GM12878 (cell line): ENCODE measurements at regions not wholly inside any gene's neighbourhood (a gene's known extent, or its start where the extent isn't known, plus 50 kb on each side); places are given as distances from the start of the nearest gene placed in this dataset.

Experiments used
- ATAC-seq: fragments of 200-7000 bp; cut with Tn5 transposase; 3 replicates; pipeline ENCODE4 v1.9.1; 2020; ENCODE audit warnings: mild to moderate bottlenecking, moderate library complexity
- BruUV-seq: library from RNA; stranded (reverse); fragments of 400-500 nt; replicated peaks from 2 replicates; lab custom pipeline; 2021; lab: Mats Ljungman, UMichigan
- CTCF ChIA-PET: fragments of 300-600 bp; sonication (Branson Sonifier 250); formaldehyde crosslinking; extraction: SDS; loops from one replicate; lab custom pipeline; 2021; ENCODE audit warnings: inconsistent platforms; lab: Yijun Ruan, JAX
- POLR2A ChIA-PET: fragments of 350-600 bp; formaldehyde crosslinking; extraction: SDS; loops from one replicate; lab custom pipeline; 2021; ENCODE audit warnings: inconsistent platforms; lab: Charles Lee
- RAD21 ChIA-PET: fragments of 300-600 bp; sonication (Branson Sonifier 250); formaldehyde crosslinking; loops from one replicate; lab custom pipeline; 2023; ENCODE audit warnings: antibody characterized with exemption; ENCODE audit not compliant: unreplicated experiment; lab: Charles Lee
- SMC1A ChIA-PET: fragments of 300-600 bp; sonication (Branson Sonifier 250); formaldehyde crosslinking; loops from one replicate; lab custom pipeline; 2023; ENCODE audit not compliant: unreplicated experiment, uncharacterized antibody; lab: Charles Lee
- DNase-seq: peaks from one replicate; pipeline ENCODE4 v3.0.0-alpha.2; 2011; ENCODE audit warnings: low read depth, low spot score
- FAIRE-seq: peaks from 3 replicates; lab custom pipeline; 2011; peaks lifted over from hg19 to GRCh38; lab: Jason Lieb, UNC
- H2AFZ ChIP-seq: 2 replicates; pipeline ENCODE4 v1.6.0; 2011; ENCODE audit warnings: low read depth, low read length, control low read depth; ENCODE audit not compliant: control insufficient read depth
- H3K27ac ChIP-seq: 2 replicates; pipeline ENCODE4 v1.5.1; 2011; ENCODE audit warnings: control low read depth; ENCODE audit not compliant: control insufficient read depth, insufficient read depth
- H3K27me3 ChIP-seq, 2 experiments: replicated peaks in 1 of 2; 2 replicates each; pipeline versions ENCODE4 v1.6.0 to v1.6.1; 2011; ENCODE audit warnings: low read length in 1 of 2; ENCODE audit not compliant: control insufficient read depth in 2 of 2, insufficient read depth in 2 of 2
- H3K36me3 ChIP-seq, 2 experiments: 2 replicates each; pipeline ENCODE4 v1.5.1; 2011; ENCODE audit warnings: low read length in 1 of 2; ENCODE audit not compliant: control insufficient read depth in 2 of 2, insufficient read depth in 2 of 2
- H3K4me1 ChIP-seq: 2 replicates; pipeline ENCODE4 v1.6.1; 2011; ENCODE audit warnings: mild to moderate bottlenecking, low read length, moderate library complexity, mixed read lengths; ENCODE audit not compliant: control insufficient read depth, insufficient read depth
- H3K4me2 ChIP-seq: 2 replicates; pipeline ENCODE4 v1.6.0; 2011; ENCODE audit warnings: control low read depth; ENCODE audit not compliant: control insufficient read depth, insufficient read depth
- H3K4me3 ChIP-seq: fragments of 200-600 bp; sonication (generic); 2 replicates; pipeline ENCODE4 v1.5.1; 2016
- H3K79me2 ChIP-seq: 2 replicates; pipeline ENCODE4 v1.6.0; 2011; ENCODE audit warnings: low read length; ENCODE audit not compliant: control insufficient read depth, insufficient read depth
- H3K9ac ChIP-seq: 2 replicates; pipeline ENCODE4 v1.8.0; 2011; ENCODE audit warnings: low read length, control low read depth, mixed read lengths; ENCODE audit not compliant: control insufficient read depth, insufficient read depth
- H3K9me3 ChIP-seq: replicated peaks from 3 replicates; pipeline ENCODE4 v1.5.1; 2011; ENCODE audit warnings: mild to moderate bottlenecking, low read length; ENCODE audit not compliant: control insufficient read depth, insufficient read depth
- H4K20me1 ChIP-seq: 2 replicates; pipeline ENCODE4 v1.6.0; 2011; ENCODE audit not compliant: control insufficient read depth, insufficient read depth
- IRF5 ChIP-seq: fragments of 450-650 bp; IDR thresholded peaks from 2 replicates; pipeline ENCODE4 v1.6.1; 2017; ENCODE audit warnings: borderline replicate concordance
- LARP7 ChIP-seq: fragments of 450-650 bp; IDR thresholded peaks from 2 replicates; pipeline ENCODE4 v1.6.1; 2017; ENCODE audit warnings: mild to moderate bottlenecking
- MEF2B ChIP-seq: fragments of 450-650 bp; IDR thresholded peaks from 2 replicates; pipeline ENCODE4 v1.6.1; 2018; ENCODE audit warnings: mild to moderate bottlenecking, moderate library complexity; ENCODE audit not compliant: partially characterized antibody, poor library complexity, severe bottlenecking
- NR2C1 ChIP-seq: fragments of 450-650 bp; IDR thresholded peaks from 2 replicates; pipeline ENCODE4 v1.6.1; 2017; ENCODE audit warnings: antibody characterized with exemption, mild to moderate bottlenecking, moderate library complexity
- PAX8 ChIP-seq: fragments of 450-650 bp; IDR thresholded peaks from 2 replicates; pipeline ENCODE4 v1.6.1; 2017; ENCODE audit warnings: mild to moderate bottlenecking, moderate library complexity
- SUPT20H ChIP-seq: IDR thresholded peaks from 2 replicates; pipeline ENCODE4 v1.6.1; 2011; ENCODE audit warnings: low read depth, mild to moderate bottlenecking, low read length, moderate library complexity, borderline replicate concordance; ENCODE audit not compliant: control insufficient read depth
- ZBTB40 ChIP-seq: fragments of 450-650 bp; IDR thresholded peaks from 2 replicates; pipeline ENCODE4 v1.6.1; 2016; ENCODE audit warnings: mild to moderate bottlenecking, moderate library complexity, borderline replicate concordance
- WGBS: methylation state at CpG from one replicate; pipeline ENCODE4 v1.1.6; 2016; ENCODE audit warnings: low lambda C conversion rate; ENCODE audit not compliant: insufficient replicate concordance, insufficient coverage; ENCODE audit errors: missing lambda C conversion rate; 5-methylcytosine and 5-hydroxymethylcytosine counted together
- in situ Hi-C: fragments of 300-500 bp; cut with MboI; formaldehyde crosslinking; loops from 9 replicates; pipeline ENCODE4 v1.14.3; 2018; ENCODE audit warnings: mixed read lengths
- intact Hi-C: fragments of 100-400 bp; cut with micrococcal nuclease; formaldehyde crosslinking; loops from one replicate; pipeline ENCODE4 v1.14.2; 2022; ENCODE audit not compliant: unreplicated experiment
- TF ChIP-seq, protein P1 (sequence below), 3 experiments: IDR thresholded peaks in 2 of 3; conservative IDR thresholded peaks in 1 of 3; 2 replicates each; pipeline ENCODE4 v1.5.1; 2011; ENCODE audit warnings: low read depth in 3 of 3, low read length in 3 of 3, mild to moderate bottlenecking in 3 of 3, control low read depth in 2 of 3, moderate library complexity in 2 of 3, inconsistent platforms in 1 of 3, mixed read lengths in 1 of 3; ENCODE audit not compliant: control insufficient read depth in 2 of 3, insufficient read depth in 1 of 3; ENCODE audit errors: extremely low read depth in 1 of 3

DNA sequence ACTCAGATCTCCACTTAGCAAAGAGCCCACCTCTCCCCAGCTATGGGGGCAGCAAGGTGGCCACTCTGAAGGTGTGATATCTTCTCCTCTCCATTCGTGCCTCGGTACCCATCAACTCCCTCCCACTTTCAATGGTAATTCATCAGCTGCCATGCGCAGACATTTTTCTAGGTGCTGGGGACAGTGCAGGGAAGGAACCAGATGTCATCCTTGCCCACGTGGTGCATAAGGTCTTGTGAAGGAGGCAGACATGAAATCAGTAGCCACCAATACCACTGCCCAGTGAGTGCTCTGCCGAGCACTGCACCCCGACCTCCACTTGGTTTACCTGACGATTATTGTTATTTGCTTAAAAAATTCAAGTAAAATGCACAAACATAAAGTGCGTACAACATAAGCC is 76.3 kb upstream of the CSF3R start (continued):
- no peak for TF ChIP-seq ZBTB40
- no peak for TF ChIP-seq LARP7

DNA sequence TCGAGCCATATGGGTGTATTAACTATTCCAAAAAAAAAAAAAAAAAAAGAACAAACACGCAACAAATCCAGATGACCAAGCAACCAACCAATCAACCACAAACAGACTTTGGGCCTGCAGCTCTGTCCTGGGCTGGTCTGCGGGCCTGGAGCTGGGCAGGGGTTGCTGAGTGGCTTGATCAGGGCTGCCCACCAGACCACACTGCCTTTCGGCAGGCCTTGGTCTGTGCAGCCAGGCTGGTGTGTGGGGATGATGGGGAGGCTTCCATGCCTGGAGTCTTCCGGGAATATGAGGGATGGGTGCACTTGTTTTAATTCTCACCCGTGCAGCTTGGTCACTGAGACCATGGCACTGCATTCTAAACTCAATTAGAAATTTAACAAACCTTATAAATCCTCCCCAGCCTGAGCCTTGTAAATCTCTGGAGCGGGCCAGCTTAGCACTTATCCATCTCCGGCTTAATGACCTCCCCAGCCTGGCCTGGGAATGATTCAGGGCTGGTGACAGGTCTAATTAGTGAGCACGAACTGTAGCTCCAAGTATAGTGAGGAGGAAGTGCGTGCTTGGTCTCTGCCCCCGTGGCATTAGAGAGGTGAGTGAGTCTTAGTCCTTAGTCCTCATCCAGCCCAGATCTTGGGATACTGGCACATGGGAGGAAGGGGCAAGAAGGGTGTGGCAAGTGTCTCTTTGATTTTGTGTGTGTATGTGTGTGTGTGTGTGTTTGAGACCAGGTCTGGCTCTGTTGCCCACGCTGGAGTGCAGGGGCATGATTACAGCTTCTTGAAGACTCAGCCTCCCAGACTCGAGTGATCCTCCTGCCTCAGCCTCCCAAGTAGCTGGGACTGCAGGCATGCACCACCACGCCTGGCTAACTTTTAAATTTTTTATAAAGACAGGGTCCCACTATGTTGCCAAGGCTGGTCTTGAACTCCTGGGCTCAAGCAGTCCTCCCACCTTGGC is 74.6 kb upstream of the CSF3R start:
- H3K4me3 ChIP-seq, result no peak overlapping the region
- ChIA-PET POLR2A (no interaction called here), SMC1A (interaction anchor here (1.3 kb wide), 1 partner anchor 19 kb away, joined by 6 read pairs; no protein-coding TSS in a partner anchor), CTCF (interaction anchor here (1.0 to 1.3 kb wide), 5 partner anchors 8 to 41 kb away, joined by 3 to 4 read pairs (median 3); no protein-coding TSS in a partner anchor)
- in situ Hi-C loops, result no loop called here
- H3K27me3 ChIP-seq, result no peaks in the 10 kb centered on the region
- TF ChIP-seq IRF5, result no peak
- TF ChIP-seq NR2C1, result no peak
- TF ChIP-seq SUPT20H, result no peak
- no peak for TF ChIP-seq MEF2B
- TF ChIP-seq, protein P1, sequence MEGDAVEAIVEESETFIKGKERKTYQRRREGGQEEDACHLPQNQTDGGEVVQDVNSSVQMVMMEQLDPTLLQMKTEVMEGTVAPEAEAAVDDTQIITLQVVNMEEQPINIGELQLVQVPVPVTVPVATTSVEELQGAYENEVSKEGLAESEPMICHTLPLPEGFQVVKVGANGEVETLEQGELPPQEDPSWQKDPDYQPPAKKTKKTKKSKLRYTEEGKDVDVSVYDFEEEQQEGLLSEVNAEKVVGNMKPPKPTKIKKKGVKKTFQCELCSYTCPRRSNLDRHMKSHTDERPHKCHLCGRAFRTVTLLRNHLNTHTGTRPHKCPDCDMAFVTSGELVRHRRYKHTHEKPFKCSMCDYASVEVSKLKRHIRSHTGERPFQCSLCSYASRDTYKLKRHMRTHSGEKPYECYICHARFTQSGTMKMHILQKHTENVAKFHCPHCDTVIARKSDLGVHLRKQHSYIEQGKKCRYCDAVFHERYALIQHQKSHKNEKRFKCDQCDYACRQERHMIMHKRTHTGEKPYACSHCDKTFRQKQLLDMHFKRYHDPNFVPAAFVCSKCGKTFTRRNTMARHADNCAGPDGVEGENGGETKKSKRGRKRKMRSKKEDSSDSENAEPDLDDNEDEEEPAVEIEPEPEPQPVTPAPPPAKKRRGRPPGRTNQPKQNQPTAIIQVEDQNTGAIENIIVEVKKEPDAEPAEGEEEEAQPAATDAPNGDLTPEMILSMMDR (IDR thresholded peaks at IDR 0.05 in 2 of 3, conservative IDR thresholded peaks at IDR 0.05 in 1 of 3; ENCODE audit: control insufficient read depth in 2 of 3, extremely low read depth in 1 of 3, insufficient read depth in 1 of 3, low read depth in 3 of 3, low read length in 3 of 3), result no peak
- TF ChIP-seq PAX8, result no peak
- TF ChIP-seq, all 136 proteins: peak for 0
- Histone ChIP-seq H3K4me1 (no peaks in the 10 kb centered on the region), H3K79me2 (no peaks in the 10 kb centered on the region), H3K9ac (no peak overlapping the region), H3K4me2 (no peak overlapping the region), H3K36me3 (no peaks in the 10 kb centered on the region), H4K20me1 (no peaks in the 10 kb centered on the region), H2AFZ (no peak overlapping the region), H3K9me3 (no peaks in the 10 kb centered on the region), H3K27ac (no peak overlapping the region)
- intact Hi-C loops, result no loop called here
- 12% methylated on average over 14 of the region's 14 CpGs for WGBS
- no TSS peak for BruUV-seq
- FAIRE-seq (no peak), DNase-seq (no peak), ATAC-seq (no peak)
- RAD21 ChIA-PET, result no interaction called here
